EL (cell line): ENCODE measurements at regions not wholly inside any gene's neighbourhood (a gene's known extent, or its start where the extent isn't known, plus 50 kb on each side); places are given as distances from the start of the nearest gene placed in this dataset.
"Not testable (repeated sequence)": the region's sequence is repeated elsewhere in the genome, so short reads cannot be mapped to it uniquely, and the experiment has no call there.

ENCODE experiments used
- DNase-seq: peaks from one replicate; pipeline ENCODE4 v3.0.0-alpha.2; 2016

- no peak for DNase-seq
These were observed 357.8 kb downstream of the CETN3 start for GRCh38 chr5:90051756-90052155.

- DNase-seq = no peak
These were observed 359.5 kb downstream of the CETN3 start for GRCh38 chr5:90050103-90050502.

- DNase-seq = no peak
These were observed 362.4 kb downstream of the CETN3 start for GRCh38 chr5:90047113-90047512.

- not testable (repeated sequence) for DNase-seq
These were observed 369.5 kb downstream of the CETN3 start for GRCh38 chr5:90040082-90040481.

- no peak for DNase-seq
These were observed 371.9 kb downstream of the CETN3 start for GRCh38 chr5:90037646-90038045.

GRCh38 chr5:90022711-90023053 is 386.9 kb downstream of the CETN3 start:
- DNase-seq = no peak

- no peak for DNase-seq
These were observed 387.4 kb downstream of the CETN3 start for GRCh38 chr5:90022002-90022710.

- peak; percentile 38 for DNase-seq
These were observed 388.7 kb downstream of the CETN3 start for GRCh38 chr5:90020575-90021538.

- no peak for DNase-seq
These were observed 392.3 kb downstream of the CETN3 start for GRCh38 chr5:90017239-90017638.

- DNase-seq = no peak
These were observed 394.0 kb downstream of the CETN3 start for GRCh38 chr5:90015584-90016018.

- DNase-seq = no peak
These were observed 395.1 kb downstream of the CETN3 start for GRCh38 chr5:90014420-90014819.

GRCh38 chr5:90000351-90000750 is 409.2 kb downstream of the CETN3 start:
- DNase-seq = no peak

GRCh38 chr5:89998519-89999305 is 410.8 kb downstream of the CETN3 start:
- DNase-seq = no peak

- DNase-seq = no peak
These were observed 412.7 kb downstream of the CETN3 start for GRCh38 chr5:89996890-89997289.

GRCh38 chr5:89996335-89996734 is 413.2 kb downstream of the CETN3 start:
- DNase-seq = no peak

- no peak for DNase-seq
These were observed 415.3 kb downstream of the CETN3 start for GRCh38 chr5:89994266-89994665.

- DNase-seq = no peak
These were observed 417.4 kb downstream of the CETN3 start for GRCh38 chr5:89992201-89992600.

GRCh38 chr5:89991592-89991991 is 418.0 kb downstream of the CETN3 start:
- DNase-seq = no peak

- no peak for DNase-seq
These were observed 419.8 kb downstream of the CETN3 start for GRCh38 chr5:89989776-89990175.

GRCh38 chr5:89988998-89989655 is 420.4 kb downstream of the CETN3 start:
- DNase-seq = no peak

GRCh38 chr5:89988129-89988810 is 421.3 kb downstream of the CETN3 start:
- no peak for DNase-seq

- DNase-seq = no peak
These were observed 426.3 kb downstream of the CETN3 start for GRCh38 chr5:89983216-89983615.
